ENCODE measurements at regions not wholly inside any gene's neighbourhood (a gene's known extent, or its start where the extent isn't known, plus 50 kb on each side); places are given as distances from the start of the nearest gene placed in this dataset.
"Not testable (repeated sequence)": the region's sequence is repeated elsewhere in the genome, so short reads cannot be mapped to it uniquely, and the experiment has no call there.

DNA sequence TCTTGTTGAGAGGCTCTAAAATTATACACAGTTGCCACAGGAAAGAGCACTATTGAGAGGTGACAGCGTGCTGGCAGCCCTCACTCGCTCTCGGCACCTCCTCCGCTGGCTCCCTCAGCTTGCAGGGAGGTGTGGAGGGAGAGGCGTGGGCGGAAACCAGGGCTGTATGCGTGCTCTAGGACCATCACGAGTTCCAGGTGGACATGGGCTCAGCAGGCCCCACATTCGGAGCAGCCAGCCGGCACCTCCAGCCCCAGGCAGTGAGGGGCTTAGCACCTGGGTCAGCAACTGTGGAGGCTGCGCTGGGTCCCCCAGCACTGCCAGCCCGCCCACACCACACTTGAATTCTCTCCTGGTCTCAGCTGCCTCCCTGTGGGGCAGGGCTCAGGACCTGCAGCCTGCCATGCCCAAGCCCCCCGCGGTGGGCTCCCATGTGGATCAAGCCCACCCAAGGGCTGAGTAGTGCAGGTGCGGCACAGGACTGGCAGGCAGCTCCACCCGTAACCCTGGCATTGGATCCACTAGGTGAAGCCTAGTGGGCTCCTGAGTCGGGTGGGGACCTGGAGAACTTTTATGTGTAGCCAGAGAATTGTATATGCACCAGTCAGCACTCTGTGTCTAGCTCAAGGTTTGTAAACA is 460.6 kb upstream of the ALCAM start:
- intact Hi-C loops (cut with DNase I): no loop called here
- DNase-seq (ENCODE audit: low spot score): no peak

DNA sequence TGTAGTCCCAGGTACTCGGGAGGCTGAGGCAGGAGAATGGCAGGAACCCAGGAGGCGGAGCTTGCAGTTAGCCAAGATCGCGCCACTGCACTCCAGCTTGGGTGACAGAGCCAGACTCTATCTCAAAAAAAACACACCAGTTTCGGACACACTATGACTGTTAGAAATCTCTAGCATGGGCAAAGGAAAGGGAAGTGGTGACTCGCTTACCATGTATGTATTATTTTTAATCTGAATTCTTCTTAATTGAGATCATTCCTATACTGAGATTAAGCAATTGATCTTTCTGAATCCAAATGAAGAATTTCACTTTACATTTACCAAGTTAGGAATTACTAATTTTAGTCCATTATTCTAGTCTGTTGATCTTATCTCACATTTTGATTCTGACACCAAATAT is 459.2 kb upstream of the ALCAM start:
- intact Hi-C loops (cut with DNase I): no loop called here
- no peak for DNase-seq (ENCODE audit: low spot score)

DNA sequence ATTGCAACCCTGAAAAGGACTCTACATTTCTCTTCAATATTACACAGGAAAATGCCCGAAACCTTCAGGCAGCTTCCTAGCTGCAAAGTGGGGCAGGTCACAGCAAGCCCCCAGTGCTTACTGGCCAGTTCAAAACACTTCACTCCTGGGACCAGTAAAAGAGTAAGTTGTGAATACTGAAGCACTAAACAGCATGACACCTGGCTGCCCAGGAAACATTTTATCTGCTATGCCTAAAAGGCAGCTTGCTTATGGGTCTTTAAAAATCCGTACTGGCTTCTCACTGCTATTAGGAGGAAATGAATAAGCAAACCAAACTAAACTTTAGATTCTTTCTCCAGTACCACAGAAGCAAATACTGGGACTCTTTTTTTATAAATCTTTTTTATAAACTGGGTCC is 457.9 kb upstream of the ALCAM start:
- intact Hi-C loops (cut with DNase I): no loop called here
- no peak for DNase-seq (ENCODE audit: low spot score)

DNA sequence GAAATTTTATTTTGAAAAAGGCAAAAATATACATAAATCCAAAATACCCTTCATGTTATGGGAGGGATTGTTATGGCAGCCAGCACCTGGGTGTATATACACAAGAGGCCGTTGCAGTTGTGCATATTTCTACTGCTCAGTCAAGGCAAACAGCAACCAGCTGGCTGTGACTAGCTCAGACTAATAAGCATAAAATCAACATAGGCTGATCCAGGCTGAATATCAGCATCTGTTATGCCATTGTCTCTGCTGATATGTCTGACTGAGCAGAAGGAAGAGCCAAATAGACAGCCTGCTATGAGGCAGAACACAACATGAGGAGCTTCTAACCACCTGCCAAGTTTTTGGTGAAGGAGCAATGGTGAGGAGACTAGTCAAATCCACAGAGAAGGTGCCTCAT is 457.5 kb upstream of the ALCAM start:
- DNase-seq (ENCODE audit: low spot score): no peak
- intact Hi-C loops (cut with DNase I): no loop called here

DNA sequence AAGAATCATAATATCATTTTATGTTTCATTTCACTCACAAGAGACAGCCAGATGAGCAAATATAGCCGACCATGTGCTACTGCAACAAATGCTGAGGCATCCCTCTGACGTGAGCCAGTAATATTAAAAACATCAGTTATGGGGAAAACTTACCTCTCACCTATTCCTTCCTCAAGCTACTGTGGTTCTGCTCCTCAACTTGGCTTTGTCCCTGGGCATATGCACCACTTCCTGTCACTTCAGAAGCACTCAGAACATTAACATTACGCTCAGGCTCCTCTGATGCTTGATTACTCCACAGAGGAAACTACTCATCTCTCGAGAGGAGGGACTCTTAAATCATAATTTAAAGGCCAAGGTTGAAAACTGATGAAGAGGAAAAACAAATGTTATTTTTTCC is 457.0 kb upstream of the ALCAM start:
- DNase-seq (ENCODE audit: low spot score): no peak
- intact Hi-C loops (cut with DNase I): no loop called here

DNA sequence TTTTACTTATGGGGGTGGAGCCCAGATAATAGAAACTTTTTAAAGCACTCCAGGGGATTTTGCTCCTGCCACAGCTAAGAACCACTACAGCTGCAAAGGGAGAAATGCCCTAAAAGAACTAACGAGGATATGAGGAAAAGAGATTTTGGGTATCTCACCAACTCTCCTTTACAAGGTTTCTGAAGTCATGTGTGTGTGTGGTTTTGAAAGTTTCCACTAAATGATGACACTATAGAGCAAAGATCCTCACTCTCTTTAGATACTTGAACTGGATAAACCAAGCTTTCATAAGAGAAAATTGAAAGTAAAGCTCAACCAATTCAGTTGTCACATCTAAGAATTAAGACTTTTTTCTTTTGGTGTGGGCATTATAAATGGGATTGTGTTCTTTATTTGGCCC is 455.3 kb upstream of the ALCAM start:
- intact Hi-C loops (cut with DNase I): no loop called here

DNA sequence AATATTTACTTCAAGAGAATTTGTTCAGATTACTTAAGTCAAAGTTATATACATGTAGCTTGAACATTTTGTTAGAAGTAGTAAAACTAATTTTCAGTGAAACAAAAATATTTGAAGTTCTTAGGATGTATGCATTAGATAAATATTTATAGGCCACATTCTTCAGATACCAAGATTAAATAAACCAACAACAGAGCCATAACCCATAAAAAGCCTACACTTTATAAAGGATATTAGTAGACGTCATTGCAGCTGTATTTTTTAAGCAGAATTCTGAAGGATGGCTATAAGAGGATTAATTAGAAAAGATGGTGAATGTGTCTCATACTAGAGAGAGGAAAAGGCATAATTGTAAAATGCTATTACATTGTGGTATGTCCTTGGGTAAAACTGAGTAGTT is 449.7 kb upstream of the ALCAM start:
- intact Hi-C loops (cut with DNase I): no loop called here
- no peak for DNase-seq (ENCODE audit: low spot score)

More for the DNA sequence above, 455.3 kb upstream of the ALCAM start:
- no peak for DNase-seq (ENCODE audit: low spot score)

DNA sequence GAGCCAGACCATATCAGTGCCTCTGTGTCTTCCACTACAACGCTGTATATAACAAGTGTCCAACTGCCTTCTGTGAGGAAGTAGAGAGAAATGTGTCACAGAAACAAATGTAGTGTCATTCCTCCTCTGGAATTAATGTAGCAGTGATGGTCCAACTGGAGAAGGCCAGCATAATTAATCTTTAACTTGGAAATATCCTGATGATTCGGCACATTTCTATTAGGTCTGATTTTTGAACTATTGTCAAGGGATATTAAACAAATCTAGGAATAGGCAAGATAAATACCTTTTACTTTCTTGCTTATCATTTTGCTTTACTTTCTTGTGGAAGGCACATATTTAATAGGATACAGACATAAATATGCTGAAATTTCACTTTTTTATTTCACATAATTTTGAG is 446.2 kb upstream of the ALCAM start:
- intact Hi-C loops (cut with DNase I): no loop called here

DNA sequence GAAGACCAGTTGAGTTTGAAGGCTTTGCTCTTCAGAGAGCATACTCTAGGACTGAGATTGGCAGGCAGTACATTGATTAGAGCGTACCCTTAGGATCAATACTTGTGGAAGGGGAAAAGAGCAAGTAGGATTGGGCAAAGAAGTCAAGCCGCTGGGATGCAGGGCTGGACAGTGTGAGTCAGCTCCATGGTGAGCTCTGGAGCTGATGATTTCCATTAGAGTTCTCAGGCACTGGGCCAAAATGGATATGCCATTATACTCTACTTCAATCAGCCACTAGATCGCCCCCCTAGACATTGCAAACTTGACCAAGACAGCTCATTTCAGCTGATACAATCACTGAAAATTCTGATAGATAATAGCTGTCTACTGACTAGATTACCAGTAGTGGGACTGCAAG is 432.7 kb upstream of the ALCAM start:
- no peak for DNase-seq (ENCODE audit: low spot score)
- intact Hi-C loops (cut with DNase I): no loop called here

More for the DNA sequence above, 446.2 kb upstream of the ALCAM start:
- no peak for DNase-seq (ENCODE audit: low spot score)

DNA sequence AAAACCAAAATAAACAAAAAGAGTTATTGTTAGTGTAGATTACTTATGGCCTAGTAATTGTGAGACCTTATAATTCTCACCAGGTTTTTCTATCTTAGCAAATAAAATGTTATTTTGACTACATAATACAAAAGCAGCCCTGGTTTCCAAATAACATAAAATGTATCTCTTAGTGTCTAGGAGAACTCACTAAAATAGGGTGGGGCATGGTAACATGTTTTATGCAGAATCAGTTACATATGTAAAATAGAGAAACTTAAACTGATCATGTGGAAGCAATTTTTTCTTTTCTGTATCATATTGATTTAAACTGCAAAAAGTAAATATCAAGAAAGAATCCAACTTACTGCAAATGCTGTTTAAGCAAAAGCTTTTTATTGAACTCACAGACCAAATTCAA is 431.1 kb upstream of the ALCAM start:
- DNase-seq (ENCODE audit: low spot score): no peak
- intact Hi-C loops (cut with DNase I): no loop called here

DNA sequence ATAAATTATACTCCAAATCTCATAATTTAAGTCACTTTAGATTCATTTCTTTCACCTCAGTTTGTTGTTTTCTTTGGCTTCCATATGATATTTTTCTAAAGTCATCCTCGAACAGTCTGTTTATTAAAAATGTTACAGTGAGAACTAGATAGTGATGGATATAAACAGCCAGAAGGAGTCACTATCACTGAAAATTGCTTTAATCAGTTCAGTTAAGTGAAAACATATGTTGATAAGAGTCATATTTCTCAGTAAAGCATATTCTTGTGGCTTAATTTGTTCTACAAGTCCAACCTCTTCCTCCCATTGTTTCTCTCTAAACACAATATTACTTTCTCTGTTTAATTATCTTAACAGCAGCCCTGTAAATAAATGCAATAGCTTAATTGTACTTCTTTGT is 427.5 kb upstream of the ALCAM start:
- DNase-seq (ENCODE audit: low spot score): no peak
- intact Hi-C loops (cut with DNase I): no loop called here

DNA sequence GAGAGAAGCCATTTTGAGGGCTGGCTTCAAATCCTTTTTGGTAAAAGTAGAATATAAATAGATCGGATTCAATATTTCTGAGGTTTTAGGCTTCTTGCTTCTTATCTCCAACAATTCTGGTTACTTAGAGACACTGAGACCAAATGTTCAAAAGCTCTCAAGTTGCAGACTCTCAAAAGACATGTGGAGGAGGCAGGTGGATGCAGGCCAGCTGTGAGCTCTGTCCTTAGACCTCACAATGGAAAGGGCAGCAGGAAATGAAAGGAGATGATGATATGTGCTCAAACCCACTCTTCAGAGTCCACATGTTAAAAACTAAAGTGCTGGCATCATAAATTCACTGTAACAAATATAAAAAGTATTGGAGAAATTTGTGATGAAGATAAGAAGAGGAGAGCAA is 424.9 kb upstream of the ALCAM start:
- no peak for DNase-seq (ENCODE audit: low spot score)
- intact Hi-C loops (cut with DNase I): no loop called here

DNA sequence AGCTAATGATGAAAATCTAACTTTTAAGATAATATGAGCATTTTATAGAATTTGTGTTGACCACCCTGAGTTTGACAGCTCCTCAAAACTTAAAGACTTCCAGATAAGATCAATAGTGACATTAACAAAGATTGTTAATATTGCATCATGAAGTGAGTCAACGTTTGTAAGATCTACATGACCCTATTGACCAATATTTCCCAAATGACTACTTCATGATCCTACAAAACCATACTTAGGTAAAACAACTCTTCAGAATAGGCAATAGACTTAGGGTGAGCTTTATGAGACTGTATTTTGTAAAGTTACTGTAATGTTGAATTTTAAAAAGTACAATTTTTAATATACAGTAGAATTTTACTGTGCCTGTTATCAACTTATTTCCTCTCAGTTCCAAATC is 422.7 kb upstream of the ALCAM start:
- intact Hi-C loops (cut with DNase I): no loop called here
- no peak for DNase-seq (ENCODE audit: low spot score)

DNA sequence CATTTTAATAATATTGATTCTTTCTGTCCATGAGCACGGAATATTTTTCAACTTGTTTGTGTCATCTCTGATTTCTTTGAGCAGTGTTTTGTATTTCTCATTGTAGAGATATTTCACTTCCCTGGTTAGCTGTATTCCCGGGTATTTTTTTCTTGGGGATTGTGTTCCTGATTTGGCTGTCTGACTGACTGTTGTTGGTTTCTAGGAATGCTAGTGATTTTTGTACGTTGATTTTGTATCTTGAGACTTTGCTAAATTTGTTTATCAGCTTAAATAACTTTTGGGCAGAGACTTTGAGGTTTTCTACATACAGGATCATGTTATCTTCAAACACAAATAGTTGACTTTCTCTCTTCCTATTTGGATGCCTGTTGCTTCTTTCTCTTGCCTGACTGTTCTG is 418.8 kb upstream of the ALCAM start:
- no peak for DNase-seq (ENCODE audit: low spot score)
- intact Hi-C loops (cut with DNase I): no loop called here

DNA sequence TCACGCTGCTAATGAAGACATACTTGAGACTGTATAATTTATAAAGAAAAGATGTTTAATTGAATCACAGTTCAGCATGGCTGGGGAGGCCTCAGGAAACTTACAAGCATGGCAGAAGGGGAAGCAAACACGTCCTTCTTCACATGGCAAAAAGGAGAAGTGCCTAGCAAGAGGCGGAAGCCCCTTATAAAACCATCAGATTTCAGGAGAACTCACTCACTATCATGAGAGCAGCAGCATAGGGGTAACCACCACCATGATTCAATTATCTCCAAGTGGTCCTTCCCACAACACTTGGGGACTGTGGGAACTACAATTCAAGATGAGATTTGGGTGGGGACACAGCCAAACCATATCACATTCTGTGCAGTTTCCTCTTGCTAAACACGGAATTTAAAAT is 416.9 kb upstream of the ALCAM start:
- DNase-seq (ENCODE audit: low spot score); intact Hi-C loops (cut with DNase I): not testable (repeated sequence)

DNA sequence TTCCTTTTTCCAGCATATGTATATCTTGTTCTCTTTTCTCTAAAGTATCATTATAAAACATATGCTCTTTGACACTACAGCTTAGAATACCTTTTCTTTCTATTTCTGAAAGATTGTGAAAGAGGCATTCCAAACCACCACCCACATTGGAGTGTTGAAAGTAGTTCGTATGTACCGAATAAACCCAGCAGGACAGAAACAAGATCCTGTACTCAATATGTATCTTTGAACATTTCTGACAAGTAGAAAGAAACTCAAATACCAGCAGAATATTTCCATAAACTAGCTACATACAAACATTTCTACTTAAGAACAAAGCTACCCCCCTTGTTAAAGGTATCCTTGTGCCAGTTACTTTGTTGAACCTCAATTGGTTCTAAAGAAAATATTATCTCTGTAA is 415.3 kb upstream of the ALCAM start:
- intact Hi-C loops (cut with DNase I): no loop called here
- DNase-seq (ENCODE audit: low spot score): no peak

DNA sequence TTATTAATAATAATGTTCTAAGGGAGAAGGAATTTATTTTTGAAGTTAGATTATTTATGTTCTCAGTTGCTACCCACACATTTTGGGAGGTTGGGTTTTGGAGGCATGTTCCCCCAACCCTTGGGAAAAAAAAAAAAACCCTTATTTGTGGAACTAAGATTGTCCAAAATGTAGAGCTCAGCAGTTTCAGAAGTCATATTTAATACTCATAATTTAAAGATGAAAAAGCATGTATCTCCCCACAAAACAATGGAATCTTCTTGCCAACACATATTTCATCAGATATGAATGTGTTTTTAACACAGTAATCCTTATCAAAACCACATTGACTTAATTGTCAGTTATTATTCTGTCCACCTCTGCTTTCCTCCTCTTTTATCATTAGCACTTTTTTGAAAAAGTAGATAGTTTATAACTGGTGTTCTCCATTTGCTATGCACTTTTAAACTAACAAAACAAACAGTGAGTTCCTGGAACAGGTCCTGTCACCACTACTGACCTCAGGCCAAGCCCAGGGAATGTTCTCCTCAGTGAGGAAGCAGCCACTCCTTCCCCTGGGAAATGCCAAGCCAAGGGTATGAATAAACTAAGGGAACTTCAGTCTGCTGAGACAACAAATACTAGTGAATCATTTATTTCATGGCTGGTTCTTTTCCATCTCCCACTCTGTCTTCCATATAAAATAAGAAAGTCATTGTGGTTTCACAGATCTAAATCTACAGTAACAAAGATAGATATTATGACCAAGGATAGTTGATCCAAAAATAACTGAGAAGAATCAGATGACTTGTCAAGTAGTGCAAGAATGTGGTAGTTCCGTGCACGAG is 414.4 kb upstream of the ALCAM start:
- intact Hi-C loops (cut with DNase I): no loop called here
- DNase-seq (ENCODE audit: low spot score): no peak

DNA sequence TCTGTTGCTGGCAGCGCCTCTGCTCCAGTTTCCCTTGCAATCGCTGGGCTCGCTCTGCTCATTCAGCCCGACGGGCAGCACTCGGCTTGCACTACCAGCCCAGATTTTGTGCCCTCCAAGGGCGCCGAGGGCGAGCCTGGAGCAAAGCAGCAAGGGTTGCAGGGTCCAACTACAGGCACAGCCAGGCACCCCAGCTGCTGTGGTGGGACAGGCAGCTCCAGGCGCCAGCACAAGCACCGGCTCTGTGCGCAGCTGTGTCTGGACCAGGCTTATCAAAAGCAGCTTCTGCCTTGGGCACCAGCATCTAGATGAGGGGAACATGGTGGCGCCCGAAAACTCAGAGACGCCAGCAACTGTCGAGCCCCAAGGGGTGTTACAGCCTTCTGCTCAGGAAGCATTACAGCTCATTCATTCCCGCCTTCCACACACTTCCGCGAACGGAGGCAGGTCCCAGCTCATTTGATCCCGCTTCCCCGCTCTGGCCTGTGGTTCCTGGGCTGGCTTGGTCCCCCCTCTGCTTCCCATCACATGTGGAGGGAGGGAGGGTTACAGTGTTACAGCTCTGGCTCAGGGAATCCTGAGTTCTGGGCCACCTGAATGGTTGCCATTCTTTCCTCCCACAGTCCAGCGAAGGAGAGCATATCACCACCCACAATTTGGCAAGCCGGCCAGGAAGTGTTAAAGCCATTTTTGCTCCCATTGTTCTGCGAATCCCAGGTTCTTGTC is 409.9 kb upstream of the ALCAM start:
- no peak for DNase-seq (ENCODE audit: low spot score)
- intact Hi-C loops (cut with DNase I): no loop called here

DNA sequence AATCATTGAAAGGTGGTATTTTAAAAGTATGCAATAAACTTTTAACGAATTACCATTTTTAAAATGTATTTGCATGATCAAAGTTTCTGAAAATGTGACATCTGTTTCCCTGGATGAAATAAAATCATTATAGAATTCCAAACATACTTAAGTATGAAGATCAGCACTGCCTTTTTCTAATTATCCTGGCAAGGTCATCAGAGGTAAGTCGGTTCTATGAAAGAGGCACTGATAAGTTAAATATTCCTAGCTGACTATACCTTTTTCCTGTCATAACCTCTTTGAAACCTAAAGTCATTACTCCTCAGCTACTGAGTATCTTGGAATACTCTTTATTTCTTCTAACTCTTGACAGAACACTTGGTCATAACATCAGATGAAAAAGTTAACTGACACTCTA is 406.1 kb upstream of the ALCAM start:
- intact Hi-C loops (cut with DNase I): no loop called here
- no peak for DNase-seq (ENCODE audit: low spot score)

DNA sequence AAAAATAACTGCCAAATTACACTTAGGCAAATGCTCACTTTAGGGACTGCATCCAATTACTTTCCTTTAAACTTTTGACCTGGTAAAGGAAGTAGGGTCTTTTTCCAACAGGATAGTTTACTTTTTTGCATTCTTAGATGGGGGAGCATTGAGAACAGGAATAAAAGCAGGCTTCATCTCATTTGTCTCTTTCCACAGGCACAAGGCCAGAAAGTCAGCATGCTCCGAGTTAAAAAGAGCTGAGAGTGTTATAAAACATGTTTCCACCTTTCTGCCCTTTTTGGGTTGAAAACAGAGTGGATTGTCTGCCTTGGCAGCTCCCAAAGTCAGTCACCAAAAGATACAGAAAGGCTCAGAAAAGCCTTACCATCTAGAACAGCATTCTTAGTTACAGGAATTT is 404.9 kb upstream of the ALCAM start:
- no peak for DNase-seq (ENCODE audit: low spot score)
- intact Hi-C loops (cut with DNase I): no loop called here

DNA sequence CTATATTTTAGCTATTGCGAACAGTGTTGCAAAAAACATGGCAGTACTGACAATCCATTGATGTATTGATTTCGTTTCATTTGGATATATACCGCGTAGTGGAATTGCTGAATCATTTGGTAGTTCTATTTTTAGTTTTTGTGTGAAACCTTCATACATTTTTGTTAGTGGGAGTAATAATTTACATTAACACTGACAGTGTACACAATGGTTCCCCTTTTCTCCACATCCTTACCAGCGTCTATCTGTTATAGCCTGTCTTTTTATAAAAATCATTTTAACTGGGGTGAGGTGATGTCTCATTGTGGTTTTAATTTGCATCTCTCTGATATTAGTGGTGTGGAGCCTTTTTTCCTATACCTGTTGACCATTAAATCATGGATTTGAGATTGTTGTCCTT is 392.4 kb upstream of the ALCAM start:
- DNase-seq (ENCODE audit: low spot score): no peak
- intact Hi-C loops (cut with DNase I): no loop called here
